ENCODE measurements at regions not wholly inside any gene's neighbourhood (a gene's known extent, or its start where the extent isn't known, plus 50 kb on each side); places are given as distances from the start of the nearest gene placed in this dataset.

- TF ChIP-seq GLIS3 (CRISPR knock-in tag; IDR thresholded peaks at IDR 0.05) (no peak), BACH2 (CRISPR knock-in tag; IDR thresholded peaks at IDR 0.05; ENCODE audit: borderline replicate concordance) (no peak), TCF4 (CRISPR knock-in tag; IDR thresholded peaks at IDR 0.05; ENCODE audit: borderline replicate concordance) (no peak), RARB (CRISPR knock-in tag; IDR thresholded peaks at IDR 0.05) (no peak), CREB5 (CRISPR knock-in tag; IDR thresholded peaks at IDR 0.05; ENCODE audit: low read depth) (no peak)
These were observed 284.2 kb upstream of the WWC1 start for GRCh38 chr5:168007286-168007685.

All from SK-N-SH treated with all-trans-retinoic acid at 6 μM for 48 hours (cell line).